ENCODE measurements at regions not wholly inside any gene's neighbourhood (a gene's known extent, or its start where the extent isn't known, plus 50 kb on each side); places are given as distances from the start of the nearest gene placed in this dataset.

DNA sequence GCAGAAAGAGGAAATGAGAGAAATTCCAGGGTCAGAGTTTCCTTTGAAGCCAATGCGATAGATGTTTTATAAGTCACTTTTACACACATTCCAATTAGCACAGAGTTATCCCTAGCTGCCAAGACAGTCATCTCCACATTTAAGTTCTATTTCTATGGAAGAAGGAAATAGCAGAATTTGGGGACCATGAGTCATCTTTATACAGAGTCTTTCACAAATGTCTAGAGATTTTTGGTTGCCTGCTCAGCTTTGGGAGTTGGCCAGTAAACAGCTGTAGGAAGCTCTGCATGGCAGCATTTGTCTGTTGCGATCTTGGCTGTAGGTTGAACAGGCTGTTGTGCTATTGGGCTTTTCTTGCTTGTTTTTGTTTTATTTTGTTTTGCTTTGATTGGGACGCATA, 884.3 kb downstream of the GALC start:
- no peak for DNase-seq
- no peaks in the 10 kb centered on the region for H3K36me3 ChIP-seq
- no peak overlapping the region for H3K27ac ChIP-seq
- no peaks in the 10 kb centered on the region for H3K27me3 ChIP-seq
- no peak overlapping the region for H3K9ac ChIP-seq (ENCODE audit: low read depth in 2 of 2, low read length in 2 of 2)
- H3K9me3 ChIP-seq = no peaks in the 10 kb centered on the region
- H3K4me1 ChIP-seq = no peaks in the 10 kb centered on the region
- intact Hi-C loops (cut with DNase I) = no loop called here
- H3K4me3 ChIP-seq = no peak overlapping the region
- TF ChIP-seq, protein P1, sequence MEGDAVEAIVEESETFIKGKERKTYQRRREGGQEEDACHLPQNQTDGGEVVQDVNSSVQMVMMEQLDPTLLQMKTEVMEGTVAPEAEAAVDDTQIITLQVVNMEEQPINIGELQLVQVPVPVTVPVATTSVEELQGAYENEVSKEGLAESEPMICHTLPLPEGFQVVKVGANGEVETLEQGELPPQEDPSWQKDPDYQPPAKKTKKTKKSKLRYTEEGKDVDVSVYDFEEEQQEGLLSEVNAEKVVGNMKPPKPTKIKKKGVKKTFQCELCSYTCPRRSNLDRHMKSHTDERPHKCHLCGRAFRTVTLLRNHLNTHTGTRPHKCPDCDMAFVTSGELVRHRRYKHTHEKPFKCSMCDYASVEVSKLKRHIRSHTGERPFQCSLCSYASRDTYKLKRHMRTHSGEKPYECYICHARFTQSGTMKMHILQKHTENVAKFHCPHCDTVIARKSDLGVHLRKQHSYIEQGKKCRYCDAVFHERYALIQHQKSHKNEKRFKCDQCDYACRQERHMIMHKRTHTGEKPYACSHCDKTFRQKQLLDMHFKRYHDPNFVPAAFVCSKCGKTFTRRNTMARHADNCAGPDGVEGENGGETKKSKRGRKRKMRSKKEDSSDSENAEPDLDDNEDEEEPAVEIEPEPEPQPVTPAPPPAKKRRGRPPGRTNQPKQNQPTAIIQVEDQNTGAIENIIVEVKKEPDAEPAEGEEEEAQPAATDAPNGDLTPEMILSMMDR (IDR thresholded peaks at IDR 0.05) = no peak

DNA sequence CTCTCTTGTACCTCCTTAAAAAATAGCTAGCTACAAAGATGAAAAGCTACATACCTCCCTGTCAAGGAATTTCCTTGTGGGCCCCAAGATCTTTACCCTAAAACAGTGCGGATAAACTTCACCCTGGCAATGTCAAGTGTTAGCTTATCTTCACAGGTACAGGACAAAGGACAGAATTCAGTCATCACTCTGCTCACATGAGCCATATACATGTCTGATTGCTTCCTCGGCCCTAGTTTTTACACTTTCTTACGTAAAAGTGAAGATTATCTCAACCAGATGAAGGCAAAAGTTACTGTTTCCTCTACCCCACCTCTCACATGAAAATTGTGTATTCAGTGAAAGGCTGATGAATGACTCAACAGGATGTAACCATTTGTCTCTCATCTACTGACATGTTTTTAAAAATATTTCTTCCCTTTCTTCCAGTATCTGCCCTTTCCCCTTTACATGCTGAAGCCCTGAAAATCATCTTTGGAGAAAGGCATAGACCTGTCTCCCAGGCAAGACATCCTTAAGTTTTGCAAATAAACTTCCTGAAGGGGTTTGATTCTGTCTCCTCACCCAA, 890.1 kb downstream of the GALC start:
- no peaks in the 10 kb centered on the region for H3K9me3 ChIP-seq
- H3K4me1 ChIP-seq = no peaks in the 10 kb centered on the region
- intact Hi-C loops (cut with DNase I) = no loop called here
- no peak for DNase-seq
- TF ChIP-seq, protein P1 (IDR thresholded peaks at IDR 0.05) = no peak
- no peak overlapping the region for H3K4me3 ChIP-seq
- no peak overlapping the region for H3K9ac ChIP-seq (ENCODE audit: low read depth in 2 of 2, low read length in 2 of 2)
- no peaks in the 10 kb centered on the region for H3K36me3 ChIP-seq
- H3K27ac ChIP-seq = no peak overlapping the region
- no peaks in the 10 kb centered on the region for H3K27me3 ChIP-seq

DNA sequence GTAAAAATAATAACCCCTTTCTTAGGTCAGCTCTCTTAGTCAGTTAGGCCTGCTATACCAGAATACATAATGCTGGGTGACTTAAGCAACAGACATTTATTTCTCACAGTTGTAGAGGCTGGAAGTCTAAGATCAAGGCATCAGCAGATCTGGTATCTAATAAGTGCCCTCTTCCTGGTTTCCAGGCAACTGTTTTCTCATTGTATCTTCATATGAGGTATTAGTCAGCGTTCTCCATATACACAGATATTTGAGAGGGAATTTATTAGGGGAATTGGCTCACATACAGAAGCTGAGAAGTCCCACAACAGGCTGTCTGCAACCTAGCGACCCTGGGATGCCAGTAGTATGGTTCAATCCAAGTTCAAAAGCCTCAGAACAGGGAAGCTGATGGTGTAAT, 896.0 kb downstream of the GALC start:
- no peak for DNase-seq
- H3K4me1 ChIP-seq = no peaks in the 10 kb centered on the region
- H3K9ac ChIP-seq (ENCODE audit: low read depth in 2 of 2, low read length in 2 of 2) = no peak overlapping the region
- H3K9me3 ChIP-seq = no peaks in the 10 kb centered on the region
- H3K4me3 ChIP-seq = no peak overlapping the region
- TF ChIP-seq, protein P1 (IDR thresholded peaks at IDR 0.05) = no peak
- no peaks in the 10 kb centered on the region for H3K27me3 ChIP-seq
- intact Hi-C loops (cut with DNase I) = no loop called here
- H3K36me3 ChIP-seq = no peaks in the 10 kb centered on the region
- no peak overlapping the region for H3K27ac ChIP-seq

DNA sequence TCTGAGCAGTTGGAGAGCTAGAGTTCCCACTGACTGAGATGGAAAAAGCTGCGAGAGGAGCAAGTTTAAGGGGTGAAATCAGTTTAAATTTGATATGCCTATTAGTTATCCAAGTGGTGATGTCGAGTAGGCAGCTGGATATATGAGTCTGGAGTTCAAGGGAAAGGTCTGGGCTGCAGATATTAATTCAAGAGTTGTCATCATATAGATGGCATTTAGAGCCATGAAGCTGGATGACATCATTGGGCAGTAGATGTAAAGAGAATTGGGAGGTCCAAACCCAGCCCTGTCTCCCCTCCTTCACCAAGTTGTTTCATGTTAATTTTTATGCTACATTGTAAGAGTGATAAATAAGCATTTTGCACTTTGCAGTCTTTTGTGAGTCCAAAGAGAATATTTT, 898.1 kb downstream of the GALC start:
- DNase-seq = no peak
- Histone ChIP-seq H3K27ac (no peak overlapping the region), H3K4me1 (no peaks in the 10 kb centered on the region), H3K4me3 (no peak overlapping the region), H3K36me3 (no peaks in the 10 kb centered on the region), H3K9me3 (no peaks in the 10 kb centered on the region), H3K9ac (ENCODE audit: low read depth in 2 of 2, low read length in 2 of 2) (no peak overlapping the region), H3K27me3 (no peaks in the 10 kb centered on the region)
- TF ChIP-seq, protein P1 (IDR thresholded peaks at IDR 0.05) = no peak
- intact Hi-C loops (cut with DNase I) = no loop called here

DNA sequence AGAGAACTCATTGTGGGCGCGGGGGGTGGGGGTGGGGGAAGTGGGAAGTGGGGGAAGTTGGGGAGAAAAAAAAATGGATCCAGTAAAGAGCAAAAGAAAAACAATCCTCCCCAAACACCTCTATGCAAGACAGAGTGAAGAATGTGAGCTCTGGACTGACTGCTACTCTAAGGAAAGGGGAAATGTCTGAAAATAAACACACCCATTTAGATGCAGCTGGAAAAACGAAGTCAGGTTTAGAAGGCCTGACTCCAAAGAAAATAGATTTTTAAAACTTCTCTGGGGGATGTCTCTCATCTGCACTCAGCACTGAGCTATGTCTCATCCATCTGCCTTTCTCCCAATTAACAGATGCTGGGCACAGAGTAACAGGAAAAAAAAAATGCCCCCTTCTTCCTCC, 904.4 kb downstream of the GALC start:
- no peaks in the 10 kb centered on the region for H3K27me3 ChIP-seq
- DNase-seq = no peak
- H3K27ac ChIP-seq = no peak overlapping the region
- intact Hi-C loops (cut with DNase I) = no loop called here
- no peak overlapping the region for H3K9ac ChIP-seq (ENCODE audit: low read depth in 2 of 2, low read length in 2 of 2)
- no peaks in the 10 kb centered on the region for H3K9me3 ChIP-seq
- H3K4me1 ChIP-seq = no peaks in the 10 kb centered on the region
- no peak overlapping the region for H3K4me3 ChIP-seq
- TF ChIP-seq, protein P1 (IDR thresholded peaks at IDR 0.05) = no peak
- no peaks in the 10 kb centered on the region for H3K36me3 ChIP-seq

All from colonic mucosa (tissue), 4 donors.